ENCODE measurements at regions not wholly inside any gene's neighbourhood (a gene's known extent, or its start where the extent isn't known, plus 50 kb on each side); places are given as distances from the start of the nearest gene placed in this dataset.

GRCh38 chr5:58037899-58038298, 422.0 kb downstream of the PLK2 start:
- no peak for TF ChIP-seq ATF3 (IDR thresholded peaks at IDR 0.05; ENCODE audit: insufficient read depth, low read depth, low read length)
- no peak for TF ChIP-seq CREB1 (IDR thresholded peaks at IDR 0.05)
- no peak for TF ChIP-seq JUND (IDR thresholded peaks at IDR 0.05; ENCODE audit: low read length)
- no peak for TF ChIP-seq RNF2 (IDR thresholded peaks at IDR 0.05; ENCODE audit: borderline replicate concordance, low read depth, low read length, missing control alignments, poor library complexity, severe bottlenecking)
- no peak for TF ChIP-seq BACH1 (IDR thresholded peaks at IDR 0.05; ENCODE audit: low read length)
- no peak for TF ChIP-seq CTBP2 (IDR thresholded peaks at IDR 0.05; ENCODE audit: borderline replicate concordance, insufficient read depth, insufficient read length, low read length)
- TF ChIP-seq YY1 (IDR thresholded peaks at IDR 0.05; ENCODE audit: low read depth, low read length) = no peak
- no peak for TF ChIP-seq E2F6 (IDR thresholded peaks at IDR 0.05)
- TF ChIP-seq EZH2 (IDR thresholded peaks at IDR 0.05; ENCODE audit: low read depth, low read length, severe bottlenecking) = no peak
- TF ChIP-seq SP2 (IDR thresholded peaks at IDR 0.05; ENCODE audit: low read length) = no peak
- TF ChIP-seq TAF1 (IDR thresholded peaks at IDR 0.05; ENCODE audit: low read depth, low read length) = no peak
- no peak for TF ChIP-seq TAF7 (optimal IDR thresholded peaks at IDR 0.05; ENCODE audit: borderline replicate concordance, low read depth, low read length)
- TF ChIP-seq KDM4A (IDR thresholded peaks at IDR 0.05; ENCODE audit: low read depth, low read length, severe bottlenecking) = no peak
- no peak for TF ChIP-seq TCF12 (IDR thresholded peaks at IDR 0.05; ENCODE audit: low read depth, low read length)
- no peak for TF ChIP-seq POLR2AphosphoS5 (IDR thresholded peaks at IDR 0.05; ENCODE audit: low read depth, low read length)
- ChIA-PET POLR2A (ENCODE audit: partially characterized antibody) (no interaction called here), CTCF (ENCODE audit: partially characterized antibody) (no interaction called here)
- FAIRE-seq = no peak
- Histone ChIP-seq H3K36me3 (ENCODE audit: control insufficient read depth in 2 of 4, insufficient read depth in 4 of 4, low read length in 3 of 4) (no peaks in the 10 kb centered on the region), H3K27ac (ENCODE audit: low read depth, low read length) (no peak overlapping the region), H3K18ac (ENCODE audit: extremely low read depth, low read length) (no peak overlapping the region), H3K23ac (ENCODE audit: insufficient read length) (no peak overlapping the region), H3K9ac (replicated peaks in 1 of 4; ENCODE audit: extremely low read depth in 1 of 4, low read depth in 3 of 4, low read length in 3 of 4) (no peak overlapping the region), H2BK20ac (ENCODE audit: low read length) (no peak overlapping the region), H3K14ac (ENCODE audit: insufficient read length) (no peak overlapping the region), H4K5ac (ENCODE audit: insufficient read length, low read depth, low read length) (no peak overlapping the region), H3K23me2 (ENCODE audit: low read depth, low read length) (no peaks in the 10 kb centered on the region), H2BK120ac (replicated peaks; ENCODE audit: low read depth, low read length) (no peak overlapping the region), H2AFZ (ENCODE audit: low read length) (no peak overlapping the region), H3K4me2 (ENCODE audit: insufficient read depth in 1 of 2, low read depth in 2 of 2, low read length in 2 of 2) (no peak overlapping the region), H3K27me3 (replicated peaks in 1 of 4; ENCODE audit: control insufficient read depth in 3 of 4, extremely low read depth in 1 of 4, insufficient read depth in 3 of 4, low read length in 3 of 4) (no peaks in the 10 kb centered on the region), H3K9me3 (ENCODE audit: insufficient read depth in 2 of 2, low read depth in 1 of 2, low read length in 1 of 2) (no peaks in the 10 kb centered on the region), H2BK15ac (ENCODE audit: low read length) (no peak overlapping the region), H4K20me1 (replicated peaks in 1 of 2; ENCODE audit: control insufficient read depth in 1 of 2, insufficient read depth in 2 of 2, low read length in 2 of 2) (no peaks in the 10 kb centered on the region), H3K79me2 (ENCODE audit: control insufficient read depth in 1 of 2, insufficient read depth in 2 of 2, low read length in 2 of 2) (no peaks in the 10 kb centered on the region), H3K4me1 (replicated peaks in 1 of 4; ENCODE audit: control insufficient read depth in 3 of 4, insufficient read depth in 4 of 4, low read length in 3 of 4) (no peaks in the 10 kb centered on the region), H3K79me1 (ENCODE audit: low read depth, low read length) (no peaks in the 10 kb centered on the region), H3K4ac (replicated peaks; ENCODE audit: insufficient read length, low read depth, low read length) (no peak overlapping the region), H3K56ac (replicated peaks; ENCODE audit: insufficient read length, low read depth, low read length) (no peak overlapping the region), H4K91ac (replicated peaks; ENCODE audit: insufficient read length, low read length) (no peak overlapping the region), H2BK5ac (ENCODE audit: low read depth, low read length) (no peak overlapping the region), H2BK12ac (ENCODE audit: low read depth, low read length) (no peak overlapping the region), H4K8ac (ENCODE audit: extremely low read depth, insufficient read depth, low read length) (no peak overlapping the region), H3K4me3 (ENCODE audit: extremely low read depth in 1 of 4, insufficient read depth in 2 of 4, low read depth in 3 of 4, low read length in 4 of 4) (no peak overlapping the region), H2AK5ac (ENCODE audit: low read depth, low read length) (no peak overlapping the region)
- whole genome bisulfite sequencing, 2 experiments (ENCODE audit: extremely low coverage in 1 of 2, insufficient coverage in 1 of 2, insufficient read length in 1 of 2, insufficient replicate concordance in 2 of 2, low coverage in 1 of 2, low lambda C conversion rate in 2 of 2, missing lambda C conversion rate in 1 of 2) = 91% methylated on average over 3 of the region's 3 CpGs; no CpG with 5 or more reads in 1 of the 2 experiments
- DNase-seq (ENCODE audit: low read depth in 1 of 2, low spot score in 2 of 2) = no peak

All from H1 (cell line).